ENCODE measurements at regions not wholly inside any gene's neighbourhood (a gene's known extent, or its start where the extent isn't known, plus 50 kb on each side); places are given as distances from the start of the nearest gene placed in this dataset.
A peak's percentile ranks its signal among the peaks of the same experiment; 100 is the strongest.

GRCh38 chr22:25403811-25404471 lies 160.5 kb upstream of the GRK3 start:
- H3K27ac ChIP-seq (ENCODE audit: low read depth in 1 of 2, low read length in 2 of 2): peak overlapping the region; percentile 71 to 85
- TF ChIP-seq GABPA (IDR thresholded peaks at IDR 0.05 in 1 of 2, conservative IDR thresholded peaks at IDR 0.05 in 1 of 2): no peak
- peak in 1 of 2 donors; percentile 7 for TF ChIP-seq RAD21 (IDR thresholded peaks at IDR 0.05)
- H3K9ac ChIP-seq (ENCODE audit: low read depth in 1 of 2, low read length in 2 of 2): peak overlapping the region; percentile 50 to 88
- H3K27me3 ChIP-seq (ENCODE audit: control insufficient read depth in 4 of 4, insufficient read depth in 4 of 4, low read length in 3 of 4): no peaks in the 10 kb centered on the region
- no peak for DNase-seq (ENCODE audit: low spot score)
- peak overlapping the region; percentile 50 to 87 (median 67) for H3K4me3 ChIP-seq (ENCODE audit: low read depth in 1 of 3, low read length in 3 of 3)
- no peaks in the 10 kb centered on the region for H3K9me3 ChIP-seq (ENCODE audit: control insufficient read depth in 4 of 4, low read length in 3 of 4)
- H3K4me1 ChIP-seq (ENCODE audit: control insufficient read depth in 4 of 4, insufficient read depth in 4 of 4, low read length in 3 of 4): peaks cover 20 to 49% (median 40%) of the 10 kb centered on the region in 4 donors
- no peaks in the 10 kb centered on the region for H3K36me3 ChIP-seq (ENCODE audit: control insufficient read depth in 4 of 4, insufficient read depth in 3 of 4, low read depth in 1 of 4, low read length in 3 of 4)
- WGBS: 6% methylated on average over 15 of the region's 15 CpGs

- Histone ChIP-seq H3K4me3 (ENCODE audit: low read depth in 1 of 3, low read length in 3 of 3) (peak overlapping the region; percentile 50 to 87 (median 67)), H3K9ac (ENCODE audit: low read depth in 1 of 2, low read length in 2 of 2) (peak overlapping the region; percentile 56 to 88), H3K9me3 (ENCODE audit: control insufficient read depth in 4 of 4, low read length in 3 of 4) (no peaks in the 10 kb centered on the region), H3K27ac (ENCODE audit: low read depth in 1 of 2, low read length in 2 of 2) (peak overlapping the region; percentile 71 to 85), H3K27me3 (ENCODE audit: control insufficient read depth in 4 of 4, insufficient read depth in 4 of 4, low read length in 3 of 4) (no peaks in the 10 kb centered on the region), H3K36me3 (ENCODE audit: control insufficient read depth in 4 of 4, insufficient read depth in 3 of 4, low read depth in 1 of 4, low read length in 3 of 4) (no peaks in the 10 kb centered on the region), H3K4me1 (ENCODE audit: control insufficient read depth in 4 of 4, insufficient read depth in 4 of 4, low read length in 3 of 4) (peaks cover 20 to 49% (median 40%) of the 10 kb centered on the region in 4 donors)
- TF ChIP-seq ZBTB33 (IDR thresholded peaks at IDR 0.05) (no peak), FOXA1 (IDR thresholded peaks at IDR 0.05) (no peak), NR2F2 (IDR thresholded peaks at IDR 0.05) (no peak), RAD21 (IDR thresholded peaks at IDR 0.05) (no peak), FOXA2 (IDR thresholded peaks at IDR 0.05) (no peak), GABPA (IDR thresholded peaks at IDR 0.05 in 1 of 2, conservative IDR thresholded peaks at IDR 0.05 in 1 of 2) (no peak), MAX (IDR thresholded peaks at IDR 0.05) (no peak), SP1 (IDR thresholded peaks at IDR 0.05) (no peak), HNF4A (conservative IDR thresholded peaks at IDR 0.05) (no peak), TAF1 (conservative IDR thresholded peaks at IDR 0.05) (no peak), YY1 (IDR thresholded peaks at IDR 0.05) (no peak), EGR1 (IDR thresholded peaks at IDR 0.05; ENCODE audit: low read depth in 2 of 2) (no peak), JUND (IDR thresholded peaks at IDR 0.05) (no peak), HNF4G (IDR thresholded peaks at IDR 0.05) (no peak), RXRA (IDR thresholded peaks at IDR 0.05) (no peak)
- DNase-seq (ENCODE audit: low spot score): no peak
- WGBS: under 1% methylated on average over 36 of the region's 36 CpGs
Observed at GRCh38 chr22:25404556-25404927, 159.9 kb upstream of the GRK3 start.

GRCh38 chr22:25404928-25405816 lies 159.3 kb upstream of the GRK3 start:
- DNase-seq (ENCODE audit: low spot score): peak; percentile 75
- peaks cover 13 to 45% (median 38%) of the 10 kb centered on the region in 4 donors for H3K4me1 ChIP-seq (ENCODE audit: control insufficient read depth in 4 of 4, insufficient read depth in 4 of 4, low read length in 3 of 4)
- no peaks in the 10 kb centered on the region for H3K9me3 ChIP-seq (ENCODE audit: control insufficient read depth in 4 of 4, low read length in 3 of 4)
- WGBS: under 1% methylated on average over 117 of the region's 117 CpGs
- no peaks in the 10 kb centered on the region for H3K36me3 ChIP-seq (ENCODE audit: control insufficient read depth in 4 of 4, insufficient read depth in 3 of 4, low read depth in 1 of 4, low read length in 3 of 4)
- peak overlapping the region; percentile 50 to 87 (median 67) for H3K4me3 ChIP-seq (ENCODE audit: low read depth in 1 of 3, low read length in 3 of 3)
- TF ChIP-seq MAX (IDR thresholded peaks at IDR 0.05) (no peak), ATF3 (IDR thresholded peaks at IDR 0.05) (no peak), YY1 (IDR thresholded peaks at IDR 0.05) (no peak), TAF1 (conservative IDR thresholded peaks at IDR 0.05) (no peak), RXRA (IDR thresholded peaks at IDR 0.05) (no peak), HNF4A (conservative IDR thresholded peaks at IDR 0.05) (no peak)
- H3K9ac ChIP-seq (ENCODE audit: low read depth in 1 of 2, low read length in 2 of 2): peak overlapping the region in 1 of 2 donors; percentile 60
- H3K27ac ChIP-seq (ENCODE audit: low read depth in 1 of 2, low read length in 2 of 2): peak overlapping the region; percentile 71 to 81
- H3K27me3 ChIP-seq (ENCODE audit: control insufficient read depth in 4 of 4, insufficient read depth in 4 of 4, low read length in 3 of 4): no peaks in the 10 kb centered on the region
